Stimulated activated CD8-positive, alpha-beta memory T cell treated with anti-CD3 and anti-CD28 coated beads, Interleukin-12 subunit alpha, Interleukin-12 subunit beta, amount 100 ng/mL, for 1 hour (primary cell): ENCODE measurements at regions not wholly inside any gene's neighbourhood (a gene's known extent, or its start where the extent isn't known, plus 50 kb on each side); places are given as distances from the start of the nearest gene placed in this dataset.

ENCODE experiments used
- DNase-seq: peaks from one replicate; pipeline ENCODE4 v3.0.0-alpha.2; 2020; ENCODE audit warnings: low read depth

- no peak for DNase-seq
These were observed 54.2 kb downstream of the TMEM100 start for GRCh38 chr17:55668312-55668920.

GRCh38 chr17:55666806-55667205 is 55.9 kb downstream of the TMEM100 start:
- DNase-seq = no peak

- no peak for DNase-seq
These were observed 58.4 kb downstream of the TMEM100 start for GRCh38 chr17:55664287-55664686.

- no peak for DNase-seq
These were observed 59.3 kb downstream of the TMEM100 start for GRCh38 chr17:55663400-55663799.

GRCh38 chr17:55661963-55662834 is 60.5 kb downstream of the TMEM100 start:
- no peak for DNase-seq

GRCh38 chr17:55661256-55661758 is 61.4 kb downstream of the TMEM100 start:
- no peak for DNase-seq

GRCh38 chr17:55660178-55660886 is 62.3 kb downstream of the TMEM100 start:
- no peak for DNase-seq

GRCh38 chr17:55659661-55660060 is 63.0 kb downstream of the TMEM100 start:
- DNase-seq = no peak

GRCh38 chr17:55655777-55656176 is 66.9 kb downstream of the TMEM100 start:
- DNase-seq = no peak

- no peak for DNase-seq
These were observed 67.8 kb downstream of the TMEM100 start for GRCh38 chr17:55654821-55655220.

GRCh38 chr17:55654022-55654421 is 68.6 kb downstream of the TMEM100 start:
- no peak for DNase-seq

GRCh38 chr17:55652825-55653224 is 69.8 kb downstream of the TMEM100 start:
- DNase-seq = no peak

- no peak for DNase-seq
These were observed 70.4 kb downstream of the TMEM100 start for GRCh38 chr17:55652114-55652823.

GRCh38 chr17:55649957-55650597 is 72.6 kb downstream of the TMEM100 start:
- no peak for DNase-seq

GRCh38 chr17:55648086-55648485 is 74.6 kb downstream of the TMEM100 start:
- DNase-seq = no peak

- no peak for DNase-seq
These were observed 77.3 kb downstream of the TMEM100 start for GRCh38 chr17:55645361-55645760.

- DNase-seq = no peak
These were observed 78.3 kb downstream of the TMEM100 start for GRCh38 chr17:55644346-55644745.

- DNase-seq = no peak
These were observed 79.9 kb downstream of the TMEM100 start for GRCh38 chr17:55642741-55643140.

GRCh38 chr17:55641676-55642081 is 81.0 kb downstream of the TMEM100 start:
- no peak for DNase-seq

GRCh38 chr17:55639096-55639495 is 83.6 kb downstream of the TMEM100 start:
- no peak for DNase-seq

GRCh38 chr17:55635253-55635914 is 87.3 kb downstream of the TMEM100 start:
- DNase-seq = no peak
